ENCODE measurements at regions not wholly inside any gene's neighbourhood (a gene's known extent, or its start where the extent isn't known, plus 50 kb on each side); places are given as distances from the start of the nearest gene placed in this dataset.
"Not testable (repeated sequence)": the region's sequence is repeated elsewhere in the genome, so short reads cannot be mapped to it uniquely, and the experiment has no call there.

DNA sequence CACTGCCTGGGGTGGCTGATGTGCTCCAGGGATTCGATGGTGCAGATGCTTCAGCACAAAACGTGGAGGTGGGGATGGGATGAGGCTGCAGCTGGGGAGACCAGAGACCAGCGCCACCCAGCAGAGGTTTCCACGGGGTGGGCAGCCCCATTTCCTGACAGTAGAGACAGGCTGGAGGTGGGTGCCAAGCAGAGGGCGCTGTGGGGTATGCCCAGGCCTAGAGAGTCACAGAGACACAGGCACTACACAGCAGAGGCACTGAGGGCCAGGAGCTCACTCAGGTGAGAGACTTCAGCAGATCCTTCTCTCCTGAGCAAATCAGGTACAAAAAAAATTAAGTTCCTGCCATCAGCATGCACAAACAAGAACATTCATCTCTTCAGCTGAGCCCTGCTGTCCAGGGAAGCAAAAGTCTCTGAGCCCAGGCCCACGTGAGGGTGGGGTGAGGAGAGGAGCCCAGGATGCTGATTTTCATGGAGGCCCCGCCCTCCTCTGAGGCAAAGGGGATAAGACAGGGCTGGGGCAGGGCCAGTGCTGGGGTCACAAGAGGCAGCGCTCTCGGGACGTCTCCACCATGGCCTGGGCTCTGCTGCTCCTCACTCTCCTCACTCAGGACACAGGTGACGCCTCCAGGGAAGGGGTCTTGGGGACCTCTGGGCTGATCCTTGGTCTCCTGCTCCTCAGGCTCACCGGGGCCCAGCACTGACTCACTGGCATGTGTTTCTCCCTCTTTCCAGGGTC lies 53.1 kb downstream of the GGTLC2 start:
- no peak for FAIRE-seq

GRCh38 chr22:22698263-22698750 lies 53.9 kb downstream of the GGTLC2 start:
- no peak for FAIRE-seq

GRCh38 chr22:22700631-22701030 lies 56.2 kb downstream of the GGTLC2 start:
- FAIRE-seq, result no peak

DNA sequence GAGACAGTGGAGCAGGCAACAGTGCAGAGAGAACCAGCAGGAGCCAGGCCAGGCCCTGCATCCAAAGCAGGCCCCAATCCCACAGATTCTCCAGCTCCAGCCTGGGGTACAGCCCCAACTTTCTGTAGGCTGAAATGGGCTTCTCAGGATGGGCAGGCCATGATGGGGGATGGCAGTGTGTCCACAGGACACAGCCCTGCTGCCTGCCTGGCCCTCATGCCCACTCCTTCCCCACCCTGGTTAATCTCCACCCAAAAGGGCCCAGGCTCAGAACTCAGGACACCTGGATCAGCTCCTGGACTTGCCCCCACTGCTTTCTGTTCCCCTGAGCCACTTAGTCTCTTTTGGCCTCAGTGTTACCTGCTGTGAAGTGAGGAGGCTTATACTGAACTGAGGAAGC lies 57.1 kb downstream of the GGTLC2 start:
- not testable (repeated sequence) for FAIRE-seq

- FAIRE-seq, result no peak
These were observed 58.1 kb downstream of the GGTLC2 start for GRCh38 chr22:22702237-22703202.

DNA sequence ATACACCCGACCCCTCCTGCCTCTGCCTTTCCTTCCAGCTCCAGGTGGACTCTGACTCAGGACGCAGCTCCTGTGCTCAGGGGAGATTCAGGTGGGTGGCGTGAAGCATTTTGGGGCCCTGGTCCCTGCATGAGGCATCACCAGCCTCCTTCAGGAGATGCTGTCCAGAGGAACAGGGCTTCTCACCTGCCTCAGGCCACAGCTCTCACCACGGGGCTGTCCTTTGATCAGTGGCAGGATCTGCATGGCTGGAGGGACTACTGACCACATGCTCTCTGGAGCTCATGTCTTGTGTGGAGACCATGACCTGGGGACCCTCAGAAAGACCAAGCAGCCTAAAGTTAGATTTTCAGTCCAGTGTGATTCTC lies 58.8 kb downstream of the GGTLC2 start:
- no peak for FAIRE-seq

DNA sequence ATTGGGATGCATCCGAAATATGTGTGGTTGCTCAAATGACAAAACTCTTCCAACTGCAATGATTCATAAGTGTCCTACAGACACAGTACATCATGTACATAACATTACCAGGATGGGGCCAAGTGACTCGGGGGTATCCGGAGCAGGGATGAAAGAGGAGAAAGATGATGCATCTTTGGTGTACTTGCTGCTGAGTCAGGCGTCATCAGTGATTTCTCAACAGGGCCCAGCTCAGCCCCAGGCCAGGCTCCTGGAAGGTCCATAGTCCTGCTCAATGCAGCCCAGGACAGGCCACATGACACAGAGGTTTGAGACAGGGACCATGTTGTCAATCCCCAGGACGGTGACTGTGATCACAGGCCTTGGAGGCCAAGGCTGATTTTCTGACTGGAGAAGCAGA lies 59.3 kb downstream of the GGTLC2 start:
- FAIRE-seq, result no peak

GRCh38 chr22:22704156-22704946 lies 59.9 kb downstream of the GGTLC2 start:
- FAIRE-seq, result no peak

GRCh38 chr22:22705328-22706100 lies 61.1 kb downstream of the GGTLC2 start:
- no peak for FAIRE-seq

DNA sequence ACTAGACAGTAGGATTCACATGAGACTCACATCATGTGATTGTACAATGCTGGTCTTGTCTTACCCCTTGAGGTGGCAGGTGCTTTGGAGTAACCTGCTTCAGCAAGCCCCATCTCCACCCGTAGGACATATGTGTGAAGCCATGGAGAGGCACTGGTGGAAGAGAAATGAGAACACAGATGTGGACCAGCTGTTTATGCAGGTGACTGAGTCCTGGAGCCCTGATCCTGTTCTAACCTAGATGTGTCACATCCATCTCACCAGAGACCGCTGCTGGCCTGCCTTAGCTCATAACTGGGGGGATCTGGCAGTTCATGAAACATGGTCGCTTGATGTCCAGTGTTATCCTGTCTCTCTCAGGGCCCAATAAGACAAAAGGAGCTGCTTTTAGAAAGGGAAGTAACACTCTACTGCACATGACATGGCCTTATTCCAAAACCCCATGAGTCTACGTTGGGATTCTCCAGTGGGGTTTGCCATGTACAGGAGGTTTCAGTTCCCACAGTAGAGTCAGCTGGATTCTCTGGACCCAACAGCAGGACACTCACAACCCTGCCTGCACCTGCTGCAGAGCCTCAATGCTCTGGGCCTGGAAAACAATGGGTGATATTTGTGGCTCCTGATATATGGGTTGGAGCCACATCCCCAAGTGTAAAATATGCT lies 62.0 kb downstream of the GGTLC2 start:
- FAIRE-seq, result no peak

- no peak for FAIRE-seq
These were observed 65.5 kb downstream of the GGTLC2 start for GRCh38 chr22:22709719-22710445.

GRCh38 chr22:22710719-22711531 lies 66.5 kb downstream of the GGTLC2 start:
- FAIRE-seq, result no peak

GRCh38 chr22:22711532-22711913 lies 67.1 kb downstream of the GGTLC2 start:
- no peak for FAIRE-seq

- FAIRE-seq, result no peak
These were observed 67.8 kb downstream of the GGTLC2 start for GRCh38 chr22:22712092-22712658.

GRCh38 chr22:22712666-22713365 lies 68.4 kb downstream of the GGTLC2 start:
- FAIRE-seq, result no peak

DNA sequence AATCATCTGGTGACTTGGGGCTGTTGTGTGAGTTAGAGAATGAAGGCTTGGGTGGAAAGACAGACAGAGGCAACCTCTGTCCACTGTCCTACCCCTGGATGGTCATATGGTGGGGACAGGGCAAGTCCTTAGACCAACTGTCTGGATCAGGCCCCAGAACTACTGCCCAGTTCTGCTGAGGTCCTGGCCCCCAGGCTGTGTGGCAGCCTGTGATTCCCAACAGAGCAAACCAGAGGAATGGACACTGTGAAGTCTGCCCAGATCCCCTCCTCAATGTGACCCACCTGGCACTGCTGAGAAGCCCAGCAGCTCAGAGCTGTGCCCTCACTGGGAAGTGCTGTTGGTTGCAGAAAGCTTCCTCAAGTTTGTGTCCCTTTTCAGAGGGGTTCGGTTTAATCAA lies 69.0 kb downstream of the GGTLC2 start:
- FAIRE-seq, result no peak

GRCh38 chr22:22714600-22715335 lies 70.4 kb downstream of the GGTLC2 start:
- FAIRE-seq, result no peak

GRCh38 chr22:22716136-22716665 lies 71.8 kb downstream of the GGTLC2 start:
- FAIRE-seq, result no peak

Measured in endometrium (tissue), 2 donors.